HCT116 (cell line): ENCODE measurements at regions not wholly inside any gene's neighbourhood (a gene's known extent, or its start where the extent isn't known, plus 50 kb on each side); places are given as distances from the start of the nearest gene placed in this dataset.

Experiments
- ELF1 ChIP-seq: IDR thresholded peaks from 2 replicates; pipeline ENCODE4 v1.6.1; 2012; ENCODE audit warnings: low read depth, borderline replicate concordance
- EZH2 ChIP-seq: fragments of 200-600 bp; sonication (generic); IDR thresholded peaks from 2 replicates; pipeline ENCODE4 v1.6.1; 2017; ENCODE audit warnings: antibody characterized with exemption, mixed run types
- EZH2phosphoT487 ChIP-seq: fragments of 200-600 bp; IDR thresholded peaks from 2 replicates; pipeline ENCODE4 v1.6.1; 2018; ENCODE audit warnings: antibody characterized with exemption, borderline replicate concordance
- POLR2A ChIP-seq: IDR thresholded peaks from 2 replicates; pipeline ENCODE4 v1.7.0; 2011; ENCODE audit warnings: borderline replicate concordance; ENCODE audit not compliant: insufficient read depth, insufficient read length; ENCODE audit errors: extremely low read depth
- POLR2AphosphoS5 ChIP-seq: IDR thresholded peaks from 2 replicates; pipeline ENCODE4 v1.6.1; 2011; ENCODE audit warnings: mild to moderate bottlenecking, low read depth, low read length, moderate library complexity
- RAD21 ChIP-seq: IDR thresholded peaks from 2 replicates; pipeline ENCODE4 v1.6.1; 2012; ENCODE audit warnings: low read depth, mild to moderate bottlenecking
- SIN3A ChIP-seq: IDR thresholded peaks from 2 replicates; pipeline ENCODE4 v1.6.1; 2012; ENCODE audit warnings: low read depth
- TCF7L2 ChIP-seq: IDR thresholded peaks from 2 replicates; pipeline ENCODE4 v1.7.0; 2011; ENCODE audit warnings: borderline replicate concordance, inconsistent platforms; ENCODE audit not compliant: insufficient read depth, insufficient read length; ENCODE audit errors: extremely low read depth
- ZFX ChIP-seq: fragments of 450-650 bp; IDR thresholded peaks from 2 replicates; pipeline ENCODE4 v1.6.1; 2017
- TF ChIP-seq, protein P1 (sequence below), 3 experiments: fragments of 200-600 bp in 1 of 3; sonication (generic) in 1 of 3; IDR thresholded peaks in 2 of 3; conservative IDR thresholded peaks in 1 of 3; 2 replicates each; pipeline ENCODE4 v1.5.1; 2012 to 2017; ENCODE audit warnings: low read depth in 2 of 3, low read length in 2 of 3, antibody characterized with exemption in 1 of 3, borderline replicate concordance in 1 of 3, control low read depth in 1 of 3, mild to moderate bottlenecking in 1 of 3, mixed read lengths in 1 of 3, mixed run types in 1 of 3, moderate library complexity in 1 of 3; ENCODE audit not compliant: insufficient read depth in 1 of 3
- TF ChIP-seq, protein P2 (sequence below): IDR thresholded peaks from 2 replicates; pipeline ENCODE4 v1.6.1; 2012; ENCODE audit warnings: low read depth

DNA sequence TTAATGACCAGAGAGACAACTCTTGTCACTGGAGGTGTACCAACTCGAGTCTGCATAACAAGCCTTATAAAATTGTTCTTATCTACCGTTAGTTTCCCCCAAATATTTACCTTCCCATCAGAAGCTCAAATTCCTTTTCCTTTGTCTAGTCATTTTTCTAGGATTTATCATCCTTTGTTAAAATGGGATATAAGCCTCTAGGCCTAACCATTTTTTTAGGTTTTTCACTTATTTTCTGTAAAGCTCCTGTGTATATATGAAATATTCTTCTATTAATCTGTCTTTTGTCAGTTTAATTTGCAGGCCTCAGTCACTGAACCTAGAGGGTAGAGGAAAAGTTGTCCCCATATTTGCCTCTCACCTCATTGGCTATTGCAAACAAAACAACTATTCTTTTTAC is 99.6 kb upstream of the TNFAIP3 start:
- TF ChIP-seq RAD21 (no peak), POLR2AphosphoS5 (no peak), ZFX (no peak), ELF1 (no peak), SIN3A (no peak), POLR2A (no peak), TCF7L2 (no peak), EZH2 (no peak), EZH2phosphoT487 (no peak)
- TF ChIP-seq, protein P1, sequence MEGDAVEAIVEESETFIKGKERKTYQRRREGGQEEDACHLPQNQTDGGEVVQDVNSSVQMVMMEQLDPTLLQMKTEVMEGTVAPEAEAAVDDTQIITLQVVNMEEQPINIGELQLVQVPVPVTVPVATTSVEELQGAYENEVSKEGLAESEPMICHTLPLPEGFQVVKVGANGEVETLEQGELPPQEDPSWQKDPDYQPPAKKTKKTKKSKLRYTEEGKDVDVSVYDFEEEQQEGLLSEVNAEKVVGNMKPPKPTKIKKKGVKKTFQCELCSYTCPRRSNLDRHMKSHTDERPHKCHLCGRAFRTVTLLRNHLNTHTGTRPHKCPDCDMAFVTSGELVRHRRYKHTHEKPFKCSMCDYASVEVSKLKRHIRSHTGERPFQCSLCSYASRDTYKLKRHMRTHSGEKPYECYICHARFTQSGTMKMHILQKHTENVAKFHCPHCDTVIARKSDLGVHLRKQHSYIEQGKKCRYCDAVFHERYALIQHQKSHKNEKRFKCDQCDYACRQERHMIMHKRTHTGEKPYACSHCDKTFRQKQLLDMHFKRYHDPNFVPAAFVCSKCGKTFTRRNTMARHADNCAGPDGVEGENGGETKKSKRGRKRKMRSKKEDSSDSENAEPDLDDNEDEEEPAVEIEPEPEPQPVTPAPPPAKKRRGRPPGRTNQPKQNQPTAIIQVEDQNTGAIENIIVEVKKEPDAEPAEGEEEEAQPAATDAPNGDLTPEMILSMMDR (IDR thresholded peaks at IDR 0.05 in 2 of 3, conservative IDR thresholded peaks at IDR 0.05 in 1 of 3; ENCODE audit: borderline replicate concordance in 1 of 3, insufficient read depth in 1 of 3, low read depth in 2 of 3, low read length in 2 of 3), result no peak
- TF ChIP-seq, protein P2, sequence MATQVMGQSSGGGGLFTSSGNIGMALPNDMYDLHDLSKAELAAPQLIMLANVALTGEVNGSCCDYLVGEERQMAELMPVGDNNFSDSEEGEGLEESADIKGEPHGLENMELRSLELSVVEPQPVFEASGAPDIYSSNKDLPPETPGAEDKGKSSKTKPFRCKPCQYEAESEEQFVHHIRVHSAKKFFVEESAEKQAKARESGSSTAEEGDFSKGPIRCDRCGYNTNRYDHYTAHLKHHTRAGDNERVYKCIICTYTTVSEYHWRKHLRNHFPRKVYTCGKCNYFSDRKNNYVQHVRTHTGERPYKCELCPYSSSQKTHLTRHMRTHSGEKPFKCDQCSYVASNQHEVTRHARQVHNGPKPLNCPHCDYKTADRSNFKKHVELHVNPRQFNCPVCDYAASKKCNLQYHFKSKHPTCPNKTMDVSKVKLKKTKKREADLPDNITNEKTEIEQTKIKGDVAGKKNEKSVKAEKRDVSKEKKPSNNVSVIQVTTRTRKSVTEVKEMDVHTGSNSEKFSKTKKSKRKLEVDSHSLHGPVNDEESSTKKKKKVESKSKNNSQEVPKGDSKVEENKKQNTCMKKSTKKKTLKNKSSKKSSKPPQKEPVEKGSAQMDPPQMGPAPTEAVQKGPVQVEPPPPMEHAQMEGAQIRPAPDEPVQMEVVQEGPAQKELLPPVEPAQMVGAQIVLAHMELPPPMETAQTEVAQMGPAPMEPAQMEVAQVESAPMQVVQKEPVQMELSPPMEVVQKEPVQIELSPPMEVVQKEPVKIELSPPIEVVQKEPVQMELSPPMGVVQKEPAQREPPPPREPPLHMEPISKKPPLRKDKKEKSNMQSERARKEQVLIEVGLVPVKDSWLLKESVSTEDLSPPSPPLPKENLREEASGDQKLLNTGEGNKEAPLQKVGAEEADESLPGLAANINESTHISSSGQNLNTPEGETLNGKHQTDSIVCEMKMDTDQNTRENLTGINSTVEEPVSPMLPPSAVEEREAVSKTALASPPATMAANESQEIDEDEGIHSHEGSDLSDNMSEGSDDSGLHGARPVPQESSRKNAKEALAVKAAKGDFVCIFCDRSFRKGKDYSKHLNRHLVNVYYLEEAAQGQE, result no peak
